ENCODE measurements at regions not wholly inside any gene's neighbourhood (a gene's known extent, or its start where the extent isn't known, plus 50 kb on each side); places are given as distances from the start of the nearest gene placed in this dataset.
A peak's percentile ranks its signal among the peaks of the same experiment; 100 is the strongest.

DNA sequence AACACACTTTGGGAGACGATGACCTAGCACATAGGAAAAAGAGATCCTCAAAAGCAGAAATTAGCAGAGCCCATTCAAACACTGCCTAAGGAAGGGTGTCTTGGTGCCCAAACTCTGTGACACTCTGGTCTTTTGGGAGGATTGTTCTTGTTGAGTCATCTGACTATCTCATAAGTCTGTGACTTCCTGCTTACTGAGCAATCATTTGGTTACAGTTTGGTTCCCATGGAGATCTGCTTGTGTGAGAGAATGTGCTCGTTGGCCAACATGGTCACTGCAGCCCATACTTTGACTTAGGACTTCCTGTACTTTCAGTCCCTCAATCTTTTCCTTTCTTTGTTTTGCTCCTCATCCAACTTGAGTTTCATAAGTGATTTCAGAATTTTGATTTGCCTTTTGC lies 602.9 kb downstream of the NYAP2 start:
- DNase-seq (ENCODE audit: low read depth): peak; percentile 90
- H3K4me3 ChIP-seq (replicated peaks; ENCODE audit: low read depth, low read length): no peak overlapping the region
- TF ChIP-seq, protein P1, sequence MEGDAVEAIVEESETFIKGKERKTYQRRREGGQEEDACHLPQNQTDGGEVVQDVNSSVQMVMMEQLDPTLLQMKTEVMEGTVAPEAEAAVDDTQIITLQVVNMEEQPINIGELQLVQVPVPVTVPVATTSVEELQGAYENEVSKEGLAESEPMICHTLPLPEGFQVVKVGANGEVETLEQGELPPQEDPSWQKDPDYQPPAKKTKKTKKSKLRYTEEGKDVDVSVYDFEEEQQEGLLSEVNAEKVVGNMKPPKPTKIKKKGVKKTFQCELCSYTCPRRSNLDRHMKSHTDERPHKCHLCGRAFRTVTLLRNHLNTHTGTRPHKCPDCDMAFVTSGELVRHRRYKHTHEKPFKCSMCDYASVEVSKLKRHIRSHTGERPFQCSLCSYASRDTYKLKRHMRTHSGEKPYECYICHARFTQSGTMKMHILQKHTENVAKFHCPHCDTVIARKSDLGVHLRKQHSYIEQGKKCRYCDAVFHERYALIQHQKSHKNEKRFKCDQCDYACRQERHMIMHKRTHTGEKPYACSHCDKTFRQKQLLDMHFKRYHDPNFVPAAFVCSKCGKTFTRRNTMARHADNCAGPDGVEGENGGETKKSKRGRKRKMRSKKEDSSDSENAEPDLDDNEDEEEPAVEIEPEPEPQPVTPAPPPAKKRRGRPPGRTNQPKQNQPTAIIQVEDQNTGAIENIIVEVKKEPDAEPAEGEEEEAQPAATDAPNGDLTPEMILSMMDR (IDR thresholded peaks at IDR 0.05; ENCODE audit: low read length, missing control alignments): no peak

GRCh38 chr2:226001716-226002115 lies 602.2 kb downstream of the NYAP2 start:
- DNase-seq (ENCODE audit: low read depth): no peak
- H3K4me3 ChIP-seq (replicated peaks; ENCODE audit: low read depth, low read length): no peak overlapping the region
- TF ChIP-seq, protein P1 (IDR thresholded peaks at IDR 0.05; ENCODE audit: low read length, missing control alignments): no peak

- TF ChIP-seq, protein P1 (IDR thresholded peaks at IDR 0.05; ENCODE audit: low read length, missing control alignments): no peak
Observed at GRCh38 chr2:225999692-226000091, 600.2 kb downstream of the NYAP2 start.

GRCh38 chr2:225998653-225999052 lies 599.1 kb downstream of the NYAP2 start:
- TF ChIP-seq, protein P1 (IDR thresholded peaks at IDR 0.05; ENCODE audit: low read length, missing control alignments): no peak
- DNase-seq (ENCODE audit: low read depth): peak; percentile 32
- H3K4me3 ChIP-seq (replicated peaks; ENCODE audit: low read depth, low read length): no peak overlapping the region

More at GRCh38 chr2:225999692-226000091, 600.2 kb downstream of the NYAP2 start:
- no peak overlapping the region for H3K4me3 ChIP-seq (replicated peaks; ENCODE audit: low read depth, low read length)
- DNase-seq (ENCODE audit: low read depth): peak; percentile 74

- DNase-seq (ENCODE audit: low read depth): no peak
- no peak overlapping the region for H3K4me3 ChIP-seq (replicated peaks; ENCODE audit: low read depth, low read length)
- TF ChIP-seq, protein P1 (IDR thresholded peaks at IDR 0.05; ENCODE audit: low read length, missing control alignments): no peak
Observed at GRCh38 chr2:225998116-225998515, 598.6 kb downstream of the NYAP2 start.

GRCh38 chr2:225996462-225996828 lies 596.9 kb downstream of the NYAP2 start:
- no peak overlapping the region for H3K4me3 ChIP-seq (replicated peaks; ENCODE audit: low read depth, low read length)
- TF ChIP-seq, protein P1 (IDR thresholded peaks at IDR 0.05; ENCODE audit: low read length, missing control alignments): no peak
- DNase-seq (ENCODE audit: low read depth): no peak

DNA sequence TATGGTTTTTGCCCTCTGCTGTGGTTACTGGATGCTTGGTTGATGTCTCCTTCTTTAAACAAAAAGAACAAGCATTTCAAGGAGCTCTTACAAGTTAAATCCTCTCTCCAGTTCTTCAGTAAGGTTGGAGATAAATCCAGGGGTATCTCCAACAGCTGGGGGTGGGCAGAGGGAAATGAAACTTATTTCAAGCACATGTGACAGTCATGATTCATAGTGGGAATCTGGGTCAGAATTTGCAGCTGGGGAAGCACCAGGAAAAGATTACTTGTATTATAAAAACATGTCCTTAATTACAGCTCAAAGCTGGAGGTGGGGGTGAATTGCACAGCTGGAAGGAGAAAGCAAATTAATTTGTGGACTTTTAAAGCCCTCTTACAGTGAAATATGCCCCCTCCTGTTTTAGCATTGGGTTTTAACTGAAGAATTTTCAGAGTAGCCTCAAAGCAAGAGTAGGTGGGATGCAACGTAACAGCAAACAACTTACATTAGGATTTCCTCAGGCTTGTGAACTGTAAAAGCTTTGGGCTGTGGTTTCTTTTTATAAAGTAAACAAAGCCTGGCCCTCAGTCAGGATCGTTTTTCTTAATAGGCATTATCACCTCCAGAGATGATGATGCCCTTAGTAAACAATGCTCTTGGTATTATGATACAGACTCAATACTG lies 596.4 kb downstream of the NYAP2 start:
- peak; percentile 36 for DNase-seq (ENCODE audit: low read depth)
- H3K4me3 ChIP-seq (replicated peaks; ENCODE audit: low read depth, low read length): no peak overlapping the region
- TF ChIP-seq, protein P1 (IDR thresholded peaks at IDR 0.05; ENCODE audit: low read length, missing control alignments): no peak

Measured in fibroblast of pulmonary artery (primary cell).